ENCODE measurements at regions not wholly inside any gene's neighbourhood (a gene's known extent, or its start where the extent isn't known, plus 50 kb on each side); places are given as distances from the start of the nearest gene placed in this dataset.
"Not testable (repeated sequence)": the region's sequence is repeated elsewhere in the genome, so short reads cannot be mapped to it uniquely, and the experiment has no call there.

- no peak for DNase-seq
- Mint-ChIP-seq H3K4me1 (ENCODE audit: low read depth, unreplicated experiment) (no peaks in the 10 kb centered on the region), H3K9me3 (ENCODE audit: low read depth, unreplicated experiment) (peaks cover 11% of the 10 kb centered on the region), H3K4me3 (ENCODE audit: low read depth, unreplicated experiment) (no peak overlapping the region), H3K27ac (ENCODE audit: unreplicated experiment) (no peak overlapping the region), H3K36me3 (ENCODE audit: insufficient read depth, unreplicated experiment) (no peaks in the 10 kb centered on the region), H3K27me3 (ENCODE audit: unreplicated experiment) (no peaks in the 10 kb centered on the region)
- BruUV-seq (replicated peaks) = no TSS peak
- CTCF ChIA-PET = no interaction called here
- no peak for TF ChIP-seq CTCF (IDR thresholded peaks at IDR 0.05; ENCODE audit: unreplicated experiment)
- intact Hi-C loops (cut with micrococcal nuclease; ENCODE audit: unreplicated experiment) = no loop called here
Measured at GRCh38 chrX:966396-967070, 245.9 kb downstream of the CRLF2 start.

GRCh38 chrX:964831-965416 lies 247.5 kb downstream of the CRLF2 start:
- no TSS peak for BruUV-seq (replicated peaks)
- Mint-ChIP-seq H3K27ac (ENCODE audit: unreplicated experiment) (no peak overlapping the region), H3K4me1 (ENCODE audit: low read depth, unreplicated experiment) (no peaks in the 10 kb centered on the region), H3K9me3 (ENCODE audit: low read depth, unreplicated experiment) (peaks cover 10% of the 10 kb centered on the region), H3K36me3 (ENCODE audit: insufficient read depth, unreplicated experiment) (no peaks in the 10 kb centered on the region), H3K27me3 (ENCODE audit: unreplicated experiment) (no peaks in the 10 kb centered on the region), H3K4me3 (ENCODE audit: low read depth, unreplicated experiment) (no peak overlapping the region)
- intact Hi-C loops (cut with micrococcal nuclease; ENCODE audit: unreplicated experiment) = no loop called here
- CTCF ChIA-PET = no interaction called here
- no peak for TF ChIP-seq CTCF (IDR thresholded peaks at IDR 0.05; ENCODE audit: unreplicated experiment)
- DNase-seq = no peak

GRCh38 chrX:960821-961220 lies 251.6 kb downstream of the CRLF2 start:
- H3K4me1 Mint-ChIP-seq (ENCODE audit: low read depth, unreplicated experiment) = no peaks in the 10 kb centered on the region
- no peaks in the 10 kb centered on the region for H3K27me3 Mint-ChIP-seq (ENCODE audit: unreplicated experiment)
- H3K27ac Mint-ChIP-seq (ENCODE audit: unreplicated experiment) = no peak overlapping the region
- no peaks in the 10 kb centered on the region for H3K36me3 Mint-ChIP-seq (ENCODE audit: insufficient read depth, unreplicated experiment)
- intact Hi-C loops (cut with micrococcal nuclease; ENCODE audit: unreplicated experiment) = no loop called here
- no peak overlapping the region for H3K4me3 Mint-ChIP-seq (ENCODE audit: low read depth, unreplicated experiment)
- CTCF ChIA-PET = no interaction called here
- TF ChIP-seq CTCF (IDR thresholded peaks at IDR 0.05; ENCODE audit: unreplicated experiment) = no peak
- no peak for DNase-seq
- BruUV-seq (replicated peaks) = no TSS peak
- peaks cover 5% of the 10 kb centered on the region for H3K9me3 Mint-ChIP-seq (ENCODE audit: low read depth, unreplicated experiment)

GRCh38 chrX:959595-959994 lies 252.9 kb downstream of the CRLF2 start:
- Mint-ChIP-seq H3K27ac (ENCODE audit: unreplicated experiment) (no peak overlapping the region), H3K27me3 (ENCODE audit: unreplicated experiment) (no peaks in the 10 kb centered on the region), H3K4me1 (ENCODE audit: low read depth, unreplicated experiment) (no peaks in the 10 kb centered on the region), H3K9me3 (ENCODE audit: low read depth, unreplicated experiment) (peaks cover 5% of the 10 kb centered on the region), H3K36me3 (ENCODE audit: insufficient read depth, unreplicated experiment) (no peaks in the 10 kb centered on the region), H3K4me3 (ENCODE audit: low read depth, unreplicated experiment) (no peak overlapping the region)
- no peak for DNase-seq
- no peak for TF ChIP-seq CTCF (IDR thresholded peaks at IDR 0.05; ENCODE audit: unreplicated experiment)
- intact Hi-C loops (cut with micrococcal nuclease; ENCODE audit: unreplicated experiment) = no loop called here
- BruUV-seq (replicated peaks) = no TSS peak
- CTCF ChIA-PET = no interaction called here

GRCh38 chrX:955168-955781 lies 257.2 kb downstream of the CRLF2 start:
- H3K4me1 Mint-ChIP-seq (ENCODE audit: low read depth, unreplicated experiment); H3K9me3 Mint-ChIP-seq (ENCODE audit: low read depth, unreplicated experiment); CTCF ChIA-PET; H3K36me3 Mint-ChIP-seq (ENCODE audit: insufficient read depth, unreplicated experiment); H3K4me3 Mint-ChIP-seq (ENCODE audit: low read depth, unreplicated experiment); H3K27ac Mint-ChIP-seq (ENCODE audit: unreplicated experiment); BruUV-seq (replicated peaks); H3K27me3 Mint-ChIP-seq (ENCODE audit: unreplicated experiment); DNase-seq; intact Hi-C loops (cut with micrococcal nuclease; ENCODE audit: unreplicated experiment): not testable (repeated sequence)
